OCI-LY3 (cell line): ENCODE measurements at regions not wholly inside any gene's neighbourhood (a gene's known extent, or its start where the extent isn't known, plus 50 kb on each side); places are given as distances from the start of the nearest gene placed in this dataset.

Experiments used
- CTCF ChIP-seq: fragments of 200-600, 300-600 bp; sonication (generic); IDR thresholded peaks from 2 replicates; pipeline ENCODE4 v1.5.1; 2014; ENCODE audit warnings: antibody characterized with exemption, low read length, low read depth
- EZH2phosphoT487 ChIP-seq: fragments of 200-600 bp; shearing (Covaris generic); IDR thresholded peaks from 2 replicates; pipeline ENCODE4 v1.6.1; 2018; ENCODE audit warnings: antibody characterized with exemption, mixed run types, low read depth

DNA sequence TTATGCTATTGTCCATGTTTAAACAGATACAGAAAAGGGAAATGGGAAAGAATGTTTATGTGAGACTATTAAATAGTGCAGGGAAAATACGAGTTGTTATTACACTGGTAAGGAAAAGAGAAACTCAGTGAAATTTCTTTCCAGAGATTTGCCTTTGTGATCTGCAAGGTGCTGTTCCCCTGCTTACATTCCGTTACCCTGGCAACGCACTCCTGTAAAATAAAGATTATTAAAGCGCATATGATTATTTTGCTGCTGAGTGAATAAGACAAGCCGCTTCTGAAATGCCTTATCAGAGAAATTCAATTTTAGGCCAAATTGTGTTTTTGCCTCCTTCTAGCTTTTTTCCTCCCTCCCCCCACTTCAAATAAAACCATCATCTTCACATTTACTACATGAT, 328.6 kb upstream of the PMFBP1 start:
- TF ChIP-seq CTCF (no peak), EZH2phosphoT487 (no peak)
